Panc1 (cell line): ENCODE measurements at regions not wholly inside any gene's neighbourhood (a gene's known extent, or its start where the extent isn't known, plus 50 kb on each side); places are given as distances from the start of the nearest gene placed in this dataset.

Experiments
- ATAC-seq: fragments of 200-7000 bp; cut with Tn5 transposase; 2 replicates; pipeline ENCODE4 v1.9.1; 2020; ENCODE audit warnings: mild to moderate bottlenecking, moderate library complexity
- BruUV-seq: library from RNA; stranded (reverse); fragments of 400-500 nt; replicated peaks from 2 replicates; lab custom pipeline; 2021; lab: Mats Ljungman, UMichigan
- CTCF ChIA-PET: fragments of 300-600 bp; sonication (Branson Sonifier 250); formaldehyde crosslinking; loops from one replicate; lab custom pipeline; 2022; ENCODE audit warnings: antibody characterized with exemption; lab: Charles Lee
- POLR2A ChIA-PET: fragments of 300-600 bp; sonication (Branson Sonifier 250); formaldehyde crosslinking; loops from one replicate; lab custom pipeline; 2022; ENCODE audit warnings: antibody characterized with exemption; lab: Charles Lee
- DNase-seq: peaks from one replicate; pipeline ENCODE4 v3.0.0-alpha.2; 2010; ENCODE audit warnings: low read depth, low spot score
- H3K27ac ChIP-seq: 2 replicates; pipeline ENCODE4 v1.5.1; 2011; ENCODE audit warnings: mild to moderate bottlenecking, low read length, inconsistent platforms
- H3K27me3 ChIP-seq: fragments of 200-500 bp; sonication (Bioruptor generic); 2 replicates; pipeline ENCODE4 v1.6.0; 2014; ENCODE audit warnings: low read length, inconsistent platforms; ENCODE audit not compliant: control insufficient read depth, insufficient read depth
- H3K36me3 ChIP-seq: fragments of 200-500 bp; sonication (Bioruptor generic); 2 replicates; pipeline ENCODE4 v1.5.1; 2014; ENCODE audit warnings: inconsistent platforms, mild to moderate bottlenecking, low read length, moderate library complexity; ENCODE audit not compliant: control insufficient read depth, insufficient read depth
- H3K4me1 ChIP-seq: 2 replicates; pipeline ENCODE4 v1.5.1; 2011; ENCODE audit warnings: inconsistent platforms, mild to moderate bottlenecking, low read length, moderate library complexity; ENCODE audit not compliant: control insufficient read depth, insufficient read depth
- H3K4me3 ChIP-seq, 2 experiments: 2 replicates each; pipeline ENCODE4 v1.5.1; 2011 to 2012; ENCODE audit warnings: low read depth in 2 of 2, low read length in 2 of 2, mild to moderate bottlenecking in 2 of 2, inconsistent platforms in 1 of 2, moderate library complexity in 1 of 2
- H3K9me3 ChIP-seq: fragments of 200-500 bp; sonication (Bioruptor generic); 2 replicates; pipeline ENCODE4 v1.5.1; 2014; ENCODE audit warnings: low read depth, mild to moderate bottlenecking, inconsistent platforms, low read length, moderate library complexity; ENCODE audit not compliant: control insufficient read depth, insufficient read depth
- POLR2AphosphoS5 ChIP-seq: IDR thresholded peaks from 2 replicates; pipeline ENCODE4 v1.6.1; 2012; ENCODE audit warnings: mild to moderate bottlenecking, low read depth, low read length, moderate library complexity
- SIN3A ChIP-seq: IDR thresholded peaks from 2 replicates; pipeline ENCODE4 v1.6.1; 2012; ENCODE audit warnings: low read depth, mild to moderate bottlenecking, low read length, moderate library complexity, borderline replicate concordance; ENCODE audit not compliant: insufficient read depth
- TCF7L2 ChIP-seq: IDR thresholded peaks from 2 replicates; pipeline ENCODE4 v1.6.1; 2011; ENCODE audit warnings: mild to moderate bottlenecking, low read depth, low read length, inconsistent platforms
- in situ Hi-C: cut with HindIII; loops from 2 replicates; pipeline ENCODE4 v1.10.0; 2016; ENCODE audit warnings: low sequenced_read_pairs, low pct_unique_long_range_greater_than_20kb
- intact Hi-C: fragments of 100-400 bp; cut with micrococcal nuclease; formaldehyde crosslinking; loops from one replicate; pipeline ENCODE4 v1.10.0; 2022; ENCODE audit not compliant: unreplicated experiment
- TF ChIP-seq, protein P1 (sequence below), 2 experiments: IDR thresholded peaks; 2 replicates each; pipeline ENCODE4 v1.6.1; 2011 to 2012; ENCODE audit warnings: low read depth in 2 of 2, control low read depth in 1 of 2, low read length in 1 of 2, mild to moderate bottlenecking in 1 of 2, moderate library complexity in 1 of 2; ENCODE audit not compliant: insufficient read depth in 1 of 2
- TF ChIP-seq, protein P2 (sequence below): fragments of 450-650 bp; IDR thresholded peaks from 2 replicates; pipeline ENCODE4 v1.5.1; 2017; ENCODE audit warnings: mild to moderate bottlenecking

DNA sequence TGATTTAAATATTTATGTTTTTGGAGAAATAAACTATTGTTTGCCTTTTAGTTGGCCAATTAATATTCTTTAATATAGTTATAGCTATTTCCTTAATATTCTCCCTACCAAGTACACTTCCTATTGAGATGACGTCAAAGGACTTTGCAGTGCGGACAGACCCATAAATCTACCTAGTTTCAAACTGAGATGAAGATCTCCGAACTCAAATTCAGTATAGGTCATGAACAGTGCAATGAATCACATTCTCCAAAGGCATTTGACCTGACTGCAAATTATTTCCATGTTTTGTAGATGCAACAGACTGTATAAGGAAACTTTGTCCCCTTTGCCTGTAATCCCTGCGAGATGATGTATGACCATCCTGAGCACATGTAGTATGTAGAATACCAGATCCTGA is 342.6 kb upstream of the FIGN start:
- ChIA-PET CTCF (interaction anchor here (0.6 kb wide), 1 partner anchor 791 kb away, joined by 3 read pairs; no protein-coding TSS in a partner anchor), POLR2A (no interaction called here)
- ATAC-seq: no peak
- Histone ChIP-seq H3K4me3 (no peak overlapping the region), H3K4me1 (no peaks in the 10 kb centered on the region), H3K9me3 (no peaks in the 10 kb centered on the region), H3K27me3 (no peaks in the 10 kb centered on the region), H3K27ac (no peak overlapping the region), H3K36me3 (no peaks in the 10 kb centered on the region)
- TF ChIP-seq, protein P1, sequence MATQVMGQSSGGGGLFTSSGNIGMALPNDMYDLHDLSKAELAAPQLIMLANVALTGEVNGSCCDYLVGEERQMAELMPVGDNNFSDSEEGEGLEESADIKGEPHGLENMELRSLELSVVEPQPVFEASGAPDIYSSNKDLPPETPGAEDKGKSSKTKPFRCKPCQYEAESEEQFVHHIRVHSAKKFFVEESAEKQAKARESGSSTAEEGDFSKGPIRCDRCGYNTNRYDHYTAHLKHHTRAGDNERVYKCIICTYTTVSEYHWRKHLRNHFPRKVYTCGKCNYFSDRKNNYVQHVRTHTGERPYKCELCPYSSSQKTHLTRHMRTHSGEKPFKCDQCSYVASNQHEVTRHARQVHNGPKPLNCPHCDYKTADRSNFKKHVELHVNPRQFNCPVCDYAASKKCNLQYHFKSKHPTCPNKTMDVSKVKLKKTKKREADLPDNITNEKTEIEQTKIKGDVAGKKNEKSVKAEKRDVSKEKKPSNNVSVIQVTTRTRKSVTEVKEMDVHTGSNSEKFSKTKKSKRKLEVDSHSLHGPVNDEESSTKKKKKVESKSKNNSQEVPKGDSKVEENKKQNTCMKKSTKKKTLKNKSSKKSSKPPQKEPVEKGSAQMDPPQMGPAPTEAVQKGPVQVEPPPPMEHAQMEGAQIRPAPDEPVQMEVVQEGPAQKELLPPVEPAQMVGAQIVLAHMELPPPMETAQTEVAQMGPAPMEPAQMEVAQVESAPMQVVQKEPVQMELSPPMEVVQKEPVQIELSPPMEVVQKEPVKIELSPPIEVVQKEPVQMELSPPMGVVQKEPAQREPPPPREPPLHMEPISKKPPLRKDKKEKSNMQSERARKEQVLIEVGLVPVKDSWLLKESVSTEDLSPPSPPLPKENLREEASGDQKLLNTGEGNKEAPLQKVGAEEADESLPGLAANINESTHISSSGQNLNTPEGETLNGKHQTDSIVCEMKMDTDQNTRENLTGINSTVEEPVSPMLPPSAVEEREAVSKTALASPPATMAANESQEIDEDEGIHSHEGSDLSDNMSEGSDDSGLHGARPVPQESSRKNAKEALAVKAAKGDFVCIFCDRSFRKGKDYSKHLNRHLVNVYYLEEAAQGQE (IDR thresholded peaks at IDR 0.05; ENCODE audit: insufficient read depth in 1 of 2, low read depth in 2 of 2, low read length in 1 of 2): no peak
- TF ChIP-seq, protein P2, sequence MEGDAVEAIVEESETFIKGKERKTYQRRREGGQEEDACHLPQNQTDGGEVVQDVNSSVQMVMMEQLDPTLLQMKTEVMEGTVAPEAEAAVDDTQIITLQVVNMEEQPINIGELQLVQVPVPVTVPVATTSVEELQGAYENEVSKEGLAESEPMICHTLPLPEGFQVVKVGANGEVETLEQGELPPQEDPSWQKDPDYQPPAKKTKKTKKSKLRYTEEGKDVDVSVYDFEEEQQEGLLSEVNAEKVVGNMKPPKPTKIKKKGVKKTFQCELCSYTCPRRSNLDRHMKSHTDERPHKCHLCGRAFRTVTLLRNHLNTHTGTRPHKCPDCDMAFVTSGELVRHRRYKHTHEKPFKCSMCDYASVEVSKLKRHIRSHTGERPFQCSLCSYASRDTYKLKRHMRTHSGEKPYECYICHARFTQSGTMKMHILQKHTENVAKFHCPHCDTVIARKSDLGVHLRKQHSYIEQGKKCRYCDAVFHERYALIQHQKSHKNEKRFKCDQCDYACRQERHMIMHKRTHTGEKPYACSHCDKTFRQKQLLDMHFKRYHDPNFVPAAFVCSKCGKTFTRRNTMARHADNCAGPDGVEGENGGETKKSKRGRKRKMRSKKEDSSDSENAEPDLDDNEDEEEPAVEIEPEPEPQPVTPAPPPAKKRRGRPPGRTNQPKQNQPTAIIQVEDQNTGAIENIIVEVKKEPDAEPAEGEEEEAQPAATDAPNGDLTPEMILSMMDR: no peak
- TF ChIP-seq SIN3A (no peak), TCF7L2 (no peak), POLR2AphosphoS5 (no peak)
- no TSS peak for BruUV-seq
- DNase-seq: no peak
- in situ Hi-C loops (no loop called here), intact Hi-C loops (no loop called here)

- no peak overlapping the region for H3K27ac ChIP-seq
- no peaks in the 10 kb centered on the region for H3K36me3 ChIP-seq
- no peak for DNase-seq
- no peaks in the 10 kb centered on the region for H3K9me3 ChIP-seq
- in situ Hi-C loops (no loop called here), intact Hi-C loops (no loop called here)
- no TSS peak for BruUV-seq
- no peaks in the 10 kb centered on the region for H3K27me3 ChIP-seq
- ChIA-PET POLR2A (no interaction called here), CTCF (no interaction called here)
- no peak overlapping the region for H3K4me3 ChIP-seq
- TF ChIP-seq, protein P2: no peak
- TF ChIP-seq TCF7L2: no peak
- TF ChIP-seq, protein P1 (IDR thresholded peaks at IDR 0.05; ENCODE audit: insufficient read depth in 1 of 2, low read depth in 2 of 2, low read length in 1 of 2): no peak
- TF ChIP-seq POLR2AphosphoS5: no peak
- TF ChIP-seq SIN3A: no peak
- no peak for ATAC-seq
- no peaks in the 10 kb centered on the region for H3K4me1 ChIP-seq
These were observed 337.6 kb upstream of the FIGN start for GRCh38 chr2:164073101-164074074.
